Muscle layer of duodenum (tissue), 2 donors: ENCODE measurements at regions not wholly inside any gene's neighbourhood (a gene's known extent, or its start where the extent isn't known, plus 50 kb on each side); places are given as distances from the start of the nearest gene placed in this dataset.

Experiments used
- H3K27ac ChIP-seq: one replicate; pipeline ENCODE4 v1.7.0; 2013; ENCODE audit warnings: mild to moderate bottlenecking, low read length
- H3K27me3 ChIP-seq: one replicate; pipeline ENCODE4 v1.7.0; 2013; ENCODE audit warnings: low read depth, mild to moderate bottlenecking, control low read depth, low read length
- H3K36me3 ChIP-seq, 2 donors: one replicate each; pipeline ENCODE4 v1.7.0; 2013; ENCODE audit warnings: low read length in 2 of 2, control low read depth in 1 of 2, mild to moderate bottlenecking in 1 of 2; ENCODE audit not compliant: insufficient read depth in 2 of 2, control insufficient read depth in 1 of 2
- H3K4me1 ChIP-seq, 2 donors: one replicate each; pipeline ENCODE4 v1.7.0; 2013; ENCODE audit warnings: low read length in 2 of 2, mild to moderate bottlenecking in 2 of 2, control low read depth in 1 of 2, moderate library complexity in 1 of 2; ENCODE audit not compliant: insufficient read depth in 2 of 2, control insufficient read depth in 1 of 2
- H3K4me3 ChIP-seq, 2 donors: one replicate each; pipeline ENCODE4 v1.7.0; 2013; ENCODE audit warnings: low read length in 2 of 2, low read depth in 1 of 2, mild to moderate bottlenecking in 1 of 2
- H3K9me3 ChIP-seq, 2 donors: one replicate each; pipeline ENCODE4 v1.7.0; 2013; ENCODE audit warnings: low read length in 2 of 2, control low read depth in 1 of 2, mild to moderate bottlenecking in 1 of 2; ENCODE audit not compliant: control insufficient read depth in 1 of 2
- donor health status: healthy.

- Histone ChIP-seq H3K9me3 (no peaks in the 10 kb centered on the region), H3K4me3 (no peak overlapping the region), H3K36me3 (no peaks in the 10 kb centered on the region), H3K27ac (no peak overlapping the region), H3K27me3 (no peaks in the 10 kb centered on the region), H3K4me1 (no peaks in the 10 kb centered on the region)
Observed at GRCh38 chr2:4827836-4828235, 864.3 kb upstream of the SOX11 start.

DNA sequence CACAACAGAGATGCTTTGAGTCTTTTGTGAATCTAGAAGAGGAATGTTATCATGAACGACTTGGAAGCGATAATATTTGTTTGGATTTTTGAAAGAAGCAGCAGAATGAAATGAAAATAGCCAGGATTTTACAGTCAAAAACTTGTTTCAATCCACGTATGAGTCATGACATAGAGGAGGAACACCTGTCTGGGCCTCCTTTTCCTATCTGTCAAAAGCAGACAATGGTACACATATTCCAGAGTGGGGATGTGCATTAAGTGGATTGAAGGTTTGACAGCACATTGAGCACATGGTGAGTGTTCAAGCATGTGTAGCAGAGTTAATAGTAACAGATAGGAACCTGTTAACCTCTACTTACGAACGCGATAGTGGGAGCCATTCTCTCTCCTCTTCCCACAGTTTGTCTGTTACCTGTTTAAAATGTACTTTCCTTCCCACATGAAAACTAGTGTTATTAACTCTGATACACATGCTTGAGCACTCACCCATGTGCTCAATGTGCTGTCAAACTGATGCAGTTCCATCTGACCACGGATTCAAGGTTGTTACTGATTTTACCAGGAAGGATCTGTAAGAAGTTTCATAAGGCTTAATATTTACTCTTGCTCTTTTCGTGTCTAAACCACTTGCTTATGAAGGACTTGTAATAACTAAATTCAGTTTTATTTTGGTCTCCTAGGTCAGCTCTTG lies 863.4 kb upstream of the SOX11 start:
- no peaks in the 10 kb centered on the region for H3K9me3 ChIP-seq
- no peaks in the 10 kb centered on the region for H3K4me1 ChIP-seq
- H3K4me3 ChIP-seq, result no peak overlapping the region
- H3K27me3 ChIP-seq, result no peaks in the 10 kb centered on the region
- H3K27ac ChIP-seq, result no peak overlapping the region
- H3K36me3 ChIP-seq, result no peaks in the 10 kb centered on the region

DNA sequence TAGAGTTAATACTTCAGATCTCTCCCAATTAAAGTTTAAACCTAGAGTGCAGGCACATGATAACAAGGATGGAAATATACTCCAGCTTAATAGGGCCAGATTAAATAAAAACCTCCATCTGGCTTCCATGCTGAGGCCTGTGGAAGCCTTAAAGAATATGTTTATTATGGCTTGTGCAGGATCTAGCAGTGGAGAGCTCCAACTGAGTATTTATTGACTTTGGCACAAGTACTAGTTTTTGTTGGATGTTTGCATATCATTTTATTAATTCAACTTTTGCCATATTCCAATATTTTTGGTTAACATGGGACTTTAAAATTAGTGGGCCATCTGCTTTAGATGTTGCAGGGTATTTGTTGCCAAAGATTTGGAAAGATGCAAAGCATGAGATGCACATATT lies 860.4 kb upstream of the SOX11 start:
- Histone ChIP-seq H3K9me3 (no peaks in the 10 kb centered on the region), H3K27ac (no peak overlapping the region), H3K4me3 (no peak overlapping the region), H3K4me1 (no peaks in the 10 kb centered on the region), H3K27me3 (no peaks in the 10 kb centered on the region), H3K36me3 (no peaks in the 10 kb centered on the region)

DNA sequence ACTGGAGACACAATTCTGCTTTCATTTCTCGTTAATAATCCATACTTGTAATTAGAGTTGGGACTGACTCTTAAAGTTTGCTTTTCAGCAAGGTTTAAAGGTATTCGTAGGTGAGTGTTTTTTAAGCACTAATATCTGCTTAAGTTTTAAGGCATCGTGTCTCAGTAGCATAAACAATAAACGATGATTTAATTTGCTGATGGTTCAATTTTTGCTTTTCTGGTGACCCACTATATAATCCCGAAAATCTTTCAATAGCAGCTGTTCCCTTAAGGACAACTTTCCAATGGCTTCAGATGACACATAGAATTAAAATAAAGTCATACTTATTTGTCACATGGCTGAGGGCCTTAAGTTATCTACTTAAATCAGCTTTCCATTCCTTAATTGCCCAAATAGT lies 859.5 kb upstream of the SOX11 start:
- Histone ChIP-seq H3K27me3 (no peaks in the 10 kb centered on the region), H3K4me3 (no peak overlapping the region), H3K36me3 (no peaks in the 10 kb centered on the region), H3K4me1 (no peaks in the 10 kb centered on the region), H3K9me3 (no peaks in the 10 kb centered on the region), H3K27ac (no peak overlapping the region)

GRCh38 chr2:4838626-4839025 lies 853.6 kb upstream of the SOX11 start:
- no peaks in the 10 kb centered on the region for H3K36me3 ChIP-seq
- no peak overlapping the region for H3K4me3 ChIP-seq
- H3K9me3 ChIP-seq, result peaks cover 0 to 2% of the 10 kb centered on the region in 2 donors
- H3K27me3 ChIP-seq, result no peaks in the 10 kb centered on the region
- H3K27ac ChIP-seq, result no peak overlapping the region
- H3K4me1 ChIP-seq, result no peaks in the 10 kb centered on the region

- Histone ChIP-seq H3K9me3 (peaks cover 0 to 2% of the 10 kb centered on the region in 2 donors), H3K4me1 (no peaks in the 10 kb centered on the region)
Observed at GRCh38 chr2:4840791-4841190, 851.4 kb upstream of the SOX11 start.

DNA sequence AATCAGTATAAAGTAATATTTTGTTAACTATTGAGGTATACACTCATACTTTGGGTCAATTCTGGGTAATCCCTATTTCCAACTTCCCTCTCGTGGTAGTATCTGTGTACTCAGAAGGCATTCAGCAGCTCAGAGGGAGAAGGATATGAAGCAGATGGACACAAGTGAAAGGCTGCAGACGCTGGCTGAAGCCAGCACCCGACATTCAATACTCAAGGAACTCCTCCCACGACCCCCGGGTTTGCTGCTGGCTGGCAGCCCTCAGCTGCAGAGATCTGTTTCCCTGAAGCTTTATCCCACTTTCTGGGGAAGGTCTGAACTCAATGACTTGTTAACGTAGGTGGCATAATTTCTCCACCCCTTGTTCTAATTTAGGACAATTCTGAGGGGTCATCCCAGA lies 847.3 kb upstream of the SOX11 start:
- H3K36me3 ChIP-seq, result no peaks in the 10 kb centered on the region
- no peak overlapping the region for H3K4me3 ChIP-seq
- peaks cover 0 to 2% of the 10 kb centered on the region in 2 donors for H3K9me3 ChIP-seq
- H3K27ac ChIP-seq, result no peak overlapping the region
- no peaks in the 10 kb centered on the region for H3K27me3 ChIP-seq
- no peaks in the 10 kb centered on the region for H3K4me1 ChIP-seq

More at GRCh38 chr2:4840791-4841190, 851.4 kb upstream of the SOX11 start:
- Histone ChIP-seq H3K27ac (no peak overlapping the region), H3K27me3 (no peaks in the 10 kb centered on the region), H3K4me3 (no peak overlapping the region), H3K36me3 (no peaks in the 10 kb centered on the region)

GRCh38 chr2:4862031-4862430 lies 830.2 kb upstream of the SOX11 start:
- H3K9me3 ChIP-seq, result no peaks in the 10 kb centered on the region
- no peaks in the 10 kb centered on the region for H3K4me1 ChIP-seq
- no peak overlapping the region for H3K4me3 ChIP-seq
- no peaks in the 10 kb centered on the region for H3K36me3 ChIP-seq
- H3K27me3 ChIP-seq, result no peaks in the 10 kb centered on the region
- no peak overlapping the region for H3K27ac ChIP-seq

- no peaks in the 10 kb centered on the region for H3K27me3 ChIP-seq
- H3K4me3 ChIP-seq, result no peak overlapping the region
- H3K9me3 ChIP-seq, result no peaks in the 10 kb centered on the region
- no peaks in the 10 kb centered on the region for H3K4me1 ChIP-seq
- no peak overlapping the region for H3K27ac ChIP-seq
- no peaks in the 10 kb centered on the region for H3K36me3 ChIP-seq
Observed at GRCh38 chr2:4866198-4866597, 826.0 kb upstream of the SOX11 start.

DNA sequence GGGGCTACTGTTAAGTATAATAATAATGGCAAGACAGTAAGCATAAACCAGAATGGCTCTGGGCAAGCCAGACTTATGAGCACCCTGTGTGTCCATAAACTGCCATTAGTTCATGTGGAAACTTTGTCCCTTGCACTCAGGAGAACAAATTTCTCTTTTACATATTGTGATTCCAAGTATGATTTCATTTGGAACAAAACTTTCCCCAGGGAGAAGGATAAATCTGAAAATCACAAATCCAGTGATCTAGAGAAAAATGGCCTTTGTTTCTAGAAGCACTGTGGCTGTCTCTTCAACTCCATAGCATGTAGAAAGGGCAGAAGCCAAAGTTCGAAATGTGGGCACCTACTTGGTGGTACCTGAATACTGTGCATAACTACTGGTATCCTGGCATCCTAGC lies 823.7 kb upstream of the SOX11 start:
- Histone ChIP-seq H3K9me3 (no peaks in the 10 kb centered on the region), H3K27ac (no peak overlapping the region), H3K36me3 (no peaks in the 10 kb centered on the region)

GRCh38 chr2:4869154-4869553 lies 823.0 kb upstream of the SOX11 start:
- Histone ChIP-seq H3K36me3 (no peaks in the 10 kb centered on the region), H3K9me3 (no peaks in the 10 kb centered on the region), H3K4me3 (no peak overlapping the region), H3K27me3 (no peaks in the 10 kb centered on the region), H3K27ac (no peak overlapping the region), H3K4me1 (no peaks in the 10 kb centered on the region)

More for the DNA sequence above, 823.7 kb upstream of the SOX11 start:
- no peaks in the 10 kb centered on the region for H3K27me3 ChIP-seq
- H3K4me1 ChIP-seq, result no peaks in the 10 kb centered on the region
- no peak overlapping the region for H3K4me3 ChIP-seq

DNA sequence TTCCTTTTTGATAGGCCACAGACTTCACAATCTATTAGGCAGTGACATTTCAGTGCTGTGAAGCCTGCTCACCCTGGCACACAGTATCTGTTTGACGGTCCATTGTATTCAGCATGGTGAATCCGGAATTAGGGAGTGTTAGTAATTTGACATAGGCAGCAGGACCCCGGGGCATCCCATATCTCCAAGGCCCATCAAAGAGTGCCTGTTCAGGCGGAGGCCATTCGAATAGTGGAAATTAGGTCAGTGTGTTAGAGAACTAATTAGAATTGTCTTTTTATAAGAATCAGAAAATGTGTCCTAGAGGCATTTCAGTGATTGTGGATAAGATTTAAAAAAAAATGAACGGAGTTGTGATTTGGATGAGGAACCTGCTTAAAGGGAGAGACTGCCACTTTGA lies 818.8 kb upstream of the SOX11 start:
- no peak overlapping the region for H3K4me3 ChIP-seq
- H3K27ac ChIP-seq, result no peak overlapping the region
- H3K9me3 ChIP-seq, result no peaks in the 10 kb centered on the region
- H3K27me3 ChIP-seq, result no peaks in the 10 kb centered on the region
- H3K4me1 ChIP-seq, result no peaks in the 10 kb centered on the region
- no peaks in the 10 kb centered on the region for H3K36me3 ChIP-seq
